NCI-H146 (cell line): ENCODE measurements at regions not wholly inside any gene's neighbourhood (a gene's known extent, or its start where the extent isn't known, plus 50 kb on each side); places are given as distances from the start of the nearest gene placed in this dataset.

Experiments used
- DNase-seq: peaks from one replicate; lab custom pipeline; 2025; lab: John Stamatoyannopoulos, UW

- no peak for DNase-seq
Measured at GRCh38 chr21:14722841-14723483, 176.8 kb upstream of the SAMSN1 start.

- no peak for DNase-seq
Measured at GRCh38 chr21:14720237-14720636, 174.1 kb upstream of the SAMSN1 start.

GRCh38 chr21:14718951-14719350 is 172.8 kb upstream of the SAMSN1 start:
- DNase-seq, result no peak

GRCh38 chr21:14716761-14717396 is 170.8 kb upstream of the SAMSN1 start:
- DNase-seq, result no peak

GRCh38 chr21:14713109-14713508 is 167.0 kb upstream of the SAMSN1 start:
- DNase-seq, result no peak

- no peak for DNase-seq
Measured at GRCh38 chr21:14712121-14712715, 166.1 kb upstream of the SAMSN1 start.

GRCh38 chr21:14711287-14711686 is 165.2 kb upstream of the SAMSN1 start:
- no peak for DNase-seq

GRCh38 chr21:14707511-14708020 is 161.5 kb upstream of the SAMSN1 start:
- DNase-seq, result no peak

- no peak for DNase-seq
Measured at GRCh38 chr21:14706712-14707510, 160.8 kb upstream of the SAMSN1 start.

- DNase-seq, result no peak
Measured at GRCh38 chr21:14699433-14700407, 153.6 kb upstream of the SAMSN1 start.

- DNase-seq, result no peak
Measured at GRCh38 chr21:14697769-14698168, 151.7 kb upstream of the SAMSN1 start.

- no peak for DNase-seq
Measured at GRCh38 chr21:14694817-14695216, 148.7 kb upstream of the SAMSN1 start.

GRCh38 chr21:14693997-14694396 is 147.9 kb upstream of the SAMSN1 start:
- DNase-seq, result no peak

GRCh38 chr21:14691914-14692313 is 145.8 kb upstream of the SAMSN1 start:
- DNase-seq, result no peak

GRCh38 chr21:14690886-14691285 is 144.8 kb upstream of the SAMSN1 start:
- no peak for DNase-seq

GRCh38 chr21:14688936-14689335 is 142.8 kb upstream of the SAMSN1 start:
- no peak for DNase-seq

GRCh38 chr21:14688412-14688811 is 142.3 kb upstream of the SAMSN1 start:
- no peak for DNase-seq

- DNase-seq, result no peak
Measured at GRCh38 chr21:14687268-14687625, 141.1 kb upstream of the SAMSN1 start.

GRCh38 chr21:14686466-14687267 is 140.6 kb upstream of the SAMSN1 start:
- DNase-seq, result no peak

GRCh38 chr21:14685568-14685967 is 139.5 kb upstream of the SAMSN1 start:
- no peak for DNase-seq

GRCh38 chr21:14684071-14684470 is 138.0 kb upstream of the SAMSN1 start:
- no peak for DNase-seq
